Epidermal melanocyte (primary cell): ENCODE measurements at regions not wholly inside any gene's neighbourhood (a gene's known extent, or its start where the extent isn't known, plus 50 kb on each side); places are given as distances from the start of the nearest gene placed in this dataset.
A peak's percentile ranks its signal among the peaks of the same experiment; 100 is the strongest.

Source experiments
- DNase-seq: peaks from one replicate; pipeline ENCODE4 v3.0.0; 2011; ENCODE audit warnings: low spot score; ENCODE audit not compliant: insufficient read length

DNA sequence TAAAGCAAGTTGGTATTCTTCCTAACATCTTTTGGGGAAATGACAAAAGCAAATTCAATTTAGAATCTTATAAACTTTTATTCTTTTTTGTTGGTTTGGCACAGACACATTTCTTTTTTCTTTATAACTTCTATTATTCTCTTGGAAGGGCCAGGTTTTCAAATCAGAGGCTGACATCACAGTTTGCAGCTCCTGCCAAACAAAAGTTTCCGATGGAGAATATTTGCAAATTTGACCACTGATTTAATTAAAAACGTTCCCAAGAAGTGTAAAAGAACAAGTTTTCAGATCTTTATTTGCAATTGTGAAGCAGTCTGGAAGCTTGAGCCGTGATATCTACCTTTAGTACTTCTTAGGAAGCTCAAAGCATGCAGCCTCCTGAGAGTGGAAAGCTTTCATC, 53.8 kb upstream of the CD83 start:
- no peak for DNase-seq

- no peak for DNase-seq
These were observed 52.2 kb upstream of the CD83 start for GRCh38 chr6:14065350-14065749.

GRCh38 chr6:14066782-14067406, 50.7 kb upstream of the CD83 start:
- peak; percentile 67 for DNase-seq

DNA sequence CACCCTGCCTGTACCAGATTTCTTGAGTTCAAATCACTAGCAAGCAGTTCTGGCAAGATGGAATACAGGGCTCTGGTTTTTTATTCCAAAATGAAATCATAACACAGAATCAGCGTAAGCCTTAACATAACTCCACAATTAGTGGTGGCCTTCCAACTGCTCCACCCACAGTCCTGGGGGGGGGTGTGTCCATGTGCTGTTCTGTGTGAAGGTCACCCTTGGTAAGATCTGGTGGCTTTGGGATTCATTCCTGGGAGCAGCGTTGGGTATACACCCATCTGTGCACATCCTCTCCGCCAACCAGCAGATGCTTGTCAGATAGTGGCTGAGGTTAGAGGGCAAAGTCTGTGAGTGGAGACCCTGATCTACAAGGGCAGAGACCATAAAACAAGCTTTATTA, 49.9 kb upstream of the CD83 start:
- DNase-seq = no peak
